Mesenchymal stem cell (in vitro differentiated cells and primary cell): ENCODE measurements at regions not wholly inside any gene's neighbourhood (a gene's known extent, or its start where the extent isn't known, plus 50 kb on each side); places are given as distances from the start of the nearest gene placed in this dataset.
"Not testable (repeated sequence)": the region's sequence is repeated elsewhere in the genome, so short reads cannot be mapped to it uniquely, and the experiment has no call there.

Source experiments
- DNase-seq: peaks from one replicate; pipeline ENCODE4 v3.0.0-alpha.2; 2013
- H2AFZ ChIP-seq: one replicate; pipeline ENCODE4 v1.6.1; 2013; ENCODE audit warnings: low read depth, mild to moderate bottlenecking, control low read depth, inconsistent platforms, low read length, moderate library complexity
- H2AK5ac ChIP-seq: 2 replicates; pipeline ENCODE4 v1.6.1; 2013; ENCODE audit warnings: low read length, moderate library complexity, mild to moderate bottlenecking, inconsistent platforms; ENCODE audit not compliant: severe bottlenecking
- H2BK120ac ChIP-seq: one replicate; pipeline ENCODE4 v1.6.1; 2013; ENCODE audit warnings: low read depth, mild to moderate bottlenecking, inconsistent platforms, low read length, moderate library complexity
- H2BK12ac ChIP-seq, 2 experiments: one replicate each; pipeline ENCODE4 v1.6.1; 2013; ENCODE audit warnings: inconsistent platforms in 2 of 2, low read length in 2 of 2, mild to moderate bottlenecking in 2 of 2, moderate library complexity in 2 of 2, control low read depth in 1 of 2
- H2BK15ac ChIP-seq: one replicate; pipeline ENCODE4 v1.6.1; 2013; ENCODE audit warnings: mild to moderate bottlenecking, low read depth, inconsistent platforms; ENCODE audit not compliant: poor library complexity, severe bottlenecking
- H2BK5ac ChIP-seq: 2 replicates; pipeline ENCODE4 v1.6.1; 2013; ENCODE audit warnings: low read depth, mild to moderate bottlenecking, low read length, control low read depth, inconsistent platforms; ENCODE audit not compliant: poor library complexity, severe bottlenecking
- H3K14ac ChIP-seq, 2 experiments: one replicate each; pipeline ENCODE4 v1.6.1; 2013; ENCODE audit warnings: inconsistent platforms in 2 of 2, low read length in 2 of 2, control low read depth in 1 of 2, mild to moderate bottlenecking in 1 of 2, moderate library complexity in 1 of 2
- H3K18ac ChIP-seq, 2 experiments: one replicate each; pipeline ENCODE4 v1.6.1; 2013; ENCODE audit warnings: inconsistent platforms in 2 of 2, low read length in 2 of 2, control low read depth in 1 of 2, low read depth in 1 of 2, mild to moderate bottlenecking in 1 of 2
- H3K23ac ChIP-seq, 2 experiments: one replicate each; pipeline ENCODE4 v1.6.1; 2013; ENCODE audit warnings: inconsistent platforms in 2 of 2, low read length in 2 of 2, mild to moderate bottlenecking in 2 of 2, moderate library complexity in 2 of 2, control low read depth in 1 of 2
- H3K27ac ChIP-seq: 2 replicates; pipeline ENCODE4 v1.5.1; 2013; ENCODE audit warnings: mild to moderate bottlenecking, moderate library complexity, low read length, control low read depth, inconsistent platforms; ENCODE audit not compliant: poor library complexity, severe bottlenecking
- H3K27me3 ChIP-seq, 2 experiments: 2 replicates each; pipeline versions ENCODE4 v1.6.1 to v1.7.0; 2013; ENCODE audit warnings: low read length in 2 of 2, mild to moderate bottlenecking in 2 of 2, moderate library complexity in 2 of 2, control low read depth in 1 of 2, inconsistent platforms in 1 of 2; ENCODE audit not compliant: control insufficient read depth in 1 of 2, insufficient read depth in 1 of 2
- H3K36me3 ChIP-seq, 2 experiments: 2 replicates each; pipeline versions ENCODE4 v1.6.1 to v1.7.0; 2013; ENCODE audit warnings: low read length in 2 of 2, control low read depth in 1 of 2, inconsistent platforms in 1 of 2, low read depth in 1 of 2, mild to moderate bottlenecking in 1 of 2; ENCODE audit not compliant: insufficient read depth in 2 of 2, control insufficient read depth in 1 of 2
- H3K4ac ChIP-seq, 2 experiments: one replicate each; pipeline ENCODE4 v1.6.1; 2013; ENCODE audit warnings: inconsistent platforms in 2 of 2, low read length in 2 of 2, mild to moderate bottlenecking in 2 of 2, moderate library complexity in 2 of 2, control low read depth in 1 of 2, low read depth in 1 of 2
- H3K4me1 ChIP-seq: 2 replicates; pipeline ENCODE4 v1.6.1; 2013; ENCODE audit warnings: low read depth, low read length, control low read depth; ENCODE audit not compliant: control insufficient read depth, insufficient read depth
- H3K4me2 ChIP-seq: 2 replicates; pipeline ENCODE4 v1.6.1; 2013; ENCODE audit warnings: low read length, mild to moderate bottlenecking, inconsistent platforms; ENCODE audit not compliant: poor library complexity, severe bottlenecking
- H3K4me3 ChIP-seq, 2 experiments: 2 replicates each; pipeline versions ENCODE4 v1.5.1 to v1.7.0; 2013; ENCODE audit warnings: low read length in 2 of 2, mild to moderate bottlenecking in 2 of 2, control low read depth in 1 of 2, low read depth in 1 of 2; ENCODE audit not compliant: insufficient read depth in 1 of 2
- H3K79me1 ChIP-seq: replicated peaks from 2 replicates; pipeline ENCODE4 v1.6.1; 2013; ENCODE audit warnings: mild to moderate bottlenecking, control low read depth, low read length, inconsistent platforms; ENCODE audit not compliant: poor library complexity, severe bottlenecking
- H3K9ac ChIP-seq: 2 replicates; pipeline ENCODE4 v1.7.0; 2013; ENCODE audit warnings: mild to moderate bottlenecking, low read length, moderate library complexity
- H3K9me3 ChIP-seq: 2 replicates; pipeline ENCODE4 v1.7.0; 2013; ENCODE audit warnings: mild to moderate bottlenecking, low read length; ENCODE audit not compliant: control insufficient read depth
- H4K8ac ChIP-seq: one replicate; pipeline ENCODE4 v1.6.1; 2013; ENCODE audit warnings: inconsistent platforms, mild to moderate bottlenecking, low read length, moderate library complexity
- H4K91ac ChIP-seq: one replicate; pipeline ENCODE4 v1.6.1; 2013; ENCODE audit warnings: mild to moderate bottlenecking, low read length, inconsistent platforms
- WGBS: methylation state at CpG from one replicate; pipeline ENCODE4 v1.1.7; 2013; ENCODE audit warnings: mixed read lengths; 5-methylcytosine and 5-hydroxymethylcytosine counted together

DNA sequence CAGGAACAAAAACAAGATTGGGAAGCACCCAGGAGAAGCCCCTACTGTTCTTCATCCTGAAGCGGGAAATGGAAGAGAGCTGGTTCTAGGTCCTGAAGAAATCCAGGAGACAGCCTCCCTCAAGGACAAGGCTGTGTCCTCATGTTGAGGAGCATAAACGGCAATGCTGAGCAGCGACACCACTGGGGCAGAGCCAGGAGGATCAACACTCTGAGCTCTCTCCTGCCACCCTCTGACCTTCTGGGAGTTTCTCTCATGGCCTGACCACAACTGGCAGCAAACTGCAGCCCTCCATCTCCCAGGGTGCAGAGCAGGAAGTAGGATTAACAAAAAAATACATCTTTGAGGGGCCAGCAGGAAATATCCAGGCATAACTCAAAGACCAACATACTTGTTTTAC is 1292.2 kb upstream of the TMEM132C start:
- H4K8ac ChIP-seq: no peak overlapping the region
- H3K23ac ChIP-seq: no peak overlapping the region
- no peaks in the 10 kb centered on the region for H3K36me3 ChIP-seq
- H3K9me3 ChIP-seq: no peaks in the 10 kb centered on the region
- no peaks in the 10 kb centered on the region for H3K79me1 ChIP-seq
- no peak overlapping the region for H3K27ac ChIP-seq
- H2BK15ac ChIP-seq: no peak overlapping the region
- H4K91ac ChIP-seq: no peak overlapping the region
- no peak for DNase-seq
- no peak overlapping the region for H3K9ac ChIP-seq
- no peak overlapping the region for H2AK5ac ChIP-seq
- no peak overlapping the region for H2BK5ac ChIP-seq
- H3K27me3 ChIP-seq: no peaks in the 10 kb centered on the region
- H3K14ac ChIP-seq: no peak overlapping the region
- 66% methylated on average over 3 of the region's 3 CpGs for WGBS
- no peak overlapping the region for H3K4me2 ChIP-seq
- no peak overlapping the region for H3K4ac ChIP-seq
- no peak overlapping the region for H3K18ac ChIP-seq
- H2AFZ ChIP-seq: no peak overlapping the region
- H2BK120ac ChIP-seq: no peak overlapping the region
- no peak overlapping the region for H3K4me3 ChIP-seq
- H3K4me1 ChIP-seq: no peaks in the 10 kb centered on the region
- H2BK12ac ChIP-seq: no peak overlapping the region

DNA sequence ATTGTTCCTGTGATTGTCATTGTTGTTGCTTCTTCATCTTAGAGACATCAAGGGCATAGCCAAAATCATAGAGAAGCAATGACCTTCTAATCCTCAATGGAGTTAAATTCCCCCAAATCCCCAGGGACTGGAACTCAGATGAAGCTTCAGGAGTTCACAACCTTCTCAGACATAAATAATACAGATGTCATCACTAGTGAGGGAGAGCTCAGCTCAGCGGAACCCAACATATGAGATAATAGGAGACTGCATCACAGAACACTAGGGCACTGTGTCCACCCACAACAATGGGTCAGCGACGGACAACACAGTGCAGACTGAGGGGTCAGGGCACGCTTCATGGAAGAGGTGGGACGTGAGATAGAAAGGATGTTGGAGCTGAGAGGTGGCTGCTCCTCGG is 1290.4 kb upstream of the TMEM132C start:
- Histone ChIP-seq H2AFZ (no peak overlapping the region), H2BK120ac (no peak overlapping the region), H3K4me3 (no peak overlapping the region), H2AK5ac (no peak overlapping the region), H3K27ac (no peak overlapping the region), H3K4ac (no peak overlapping the region), H3K27me3 (no peaks in the 10 kb centered on the region), H2BK5ac (no peak overlapping the region), H3K79me1 (no peaks in the 10 kb centered on the region), H4K91ac (no peak overlapping the region), H2BK12ac (no peak overlapping the region), H3K18ac (no peak overlapping the region), H3K9ac (no peak overlapping the region), H3K14ac (no peak overlapping the region), H4K8ac (no peak overlapping the region), H3K4me1 (no peaks in the 10 kb centered on the region), H3K23ac (no peak overlapping the region), H3K9me3 (no peaks in the 10 kb centered on the region), H3K36me3 (no peaks in the 10 kb centered on the region), H2BK15ac (no peak overlapping the region), H3K4me2 (no peak overlapping the region)
- no peak for DNase-seq
- WGBS: 53% methylated on average over 5 of the region's 6 CpGs

DNA sequence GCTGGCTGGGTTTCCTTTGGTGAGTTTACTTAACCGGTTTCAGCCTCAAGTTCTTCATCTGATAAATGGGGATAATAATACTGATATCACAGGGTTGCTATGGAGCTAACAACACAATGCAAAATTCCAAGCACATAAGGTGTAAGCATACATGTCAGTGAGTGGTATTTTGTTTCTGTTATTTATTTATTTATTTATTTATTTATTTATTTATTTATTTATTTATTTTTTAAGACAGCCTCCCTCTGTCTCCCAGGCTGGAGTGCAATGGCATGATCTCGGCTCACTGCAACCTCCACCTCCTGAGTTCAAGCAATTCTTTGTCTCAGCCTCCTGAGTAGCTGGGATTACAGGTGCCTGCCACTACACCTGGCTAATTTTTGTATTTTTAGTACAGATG is 1287.4 kb upstream of the TMEM132C start:
- H4K91ac ChIP-seq, H2AFZ ChIP-seq, H3K27ac ChIP-seq, H3K18ac ChIP-seq, H3K14ac ChIP-seq, H3K27me3 ChIP-seq, H2AK5ac ChIP-seq, H3K79me1 ChIP-seq, DNase-seq, H2BK15ac ChIP-seq, H4K8ac ChIP-seq, H2BK12ac ChIP-seq, H3K4ac ChIP-seq, H3K23ac ChIP-seq, H2BK5ac ChIP-seq, H3K4me1 ChIP-seq, H2BK120ac ChIP-seq, H3K4me3 ChIP-seq, H3K4me2 ChIP-seq, H3K9ac ChIP-seq, H3K9me3 ChIP-seq, H3K36me3 ChIP-seq: not testable (repeated sequence)
- 80% methylated on average over 1 of the region's 2 CpGs for WGBS

DNA sequence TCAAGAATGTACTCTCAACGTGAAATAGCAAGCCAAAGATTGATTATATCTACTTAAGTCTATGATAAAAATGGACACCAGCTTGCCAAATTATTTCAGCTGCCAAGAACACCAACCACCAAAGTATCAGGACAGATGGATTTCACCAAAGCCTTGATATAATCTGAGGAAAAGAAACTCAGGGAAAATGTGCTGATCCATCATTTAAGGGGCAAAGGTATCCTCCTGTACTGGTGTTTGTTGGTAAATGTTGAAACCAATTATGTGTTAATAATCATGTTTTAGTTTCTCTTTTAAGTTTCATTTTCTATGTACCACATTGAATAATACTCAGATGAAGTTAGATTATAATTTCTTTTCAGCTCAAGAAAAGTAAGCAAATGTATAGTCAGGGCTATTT is 1284.3 kb upstream of the TMEM132C start:
- Histone ChIP-seq H3K4me2 (no peak overlapping the region), H3K18ac (no peak overlapping the region), H2BK120ac (no peak overlapping the region), H3K4me1 (no peaks in the 10 kb centered on the region), H4K8ac (no peak overlapping the region), H3K9ac (no peak overlapping the region), H3K36me3 (no peaks in the 10 kb centered on the region), H3K9me3 (no peaks in the 10 kb centered on the region), H3K4ac (no peak overlapping the region), H2AK5ac (no peak overlapping the region), H3K79me1 (no peaks in the 10 kb centered on the region), H3K27me3 (no peaks in the 10 kb centered on the region), H2BK15ac (no peak overlapping the region), H3K14ac (no peak overlapping the region), H2AFZ (no peak overlapping the region), H3K4me3 (no peak overlapping the region), H3K23ac (no peak overlapping the region), H3K27ac (no peak overlapping the region), H2BK5ac (no peak overlapping the region), H4K91ac (no peak overlapping the region), H2BK12ac (no peak overlapping the region)
- no CpG with 5 or more reads among the region's 1 CpG for WGBS
- no peak for DNase-seq
